GM10266 (cell line): ENCODE measurements at regions not wholly inside any gene's neighbourhood (a gene's known extent, or its start where the extent isn't known, plus 50 kb on each side); places are given as distances from the start of the nearest gene placed in this dataset.

ENCODE experiments used
- DNase-seq: peaks from one replicate; pipeline ENCODE4 v3.0.0; 2012; ENCODE audit errors: extremely low spot score
- TF ChIP-seq, protein P1 (sequence below): IDR thresholded peaks from 2 replicates; pipeline ENCODE4 v1.5.1; 2012; ENCODE audit warnings: mild to moderate bottlenecking, low read depth; ENCODE audit not compliant: control insufficient read depth, insufficient read depth; ENCODE audit errors: missing control alignments

DNA sequence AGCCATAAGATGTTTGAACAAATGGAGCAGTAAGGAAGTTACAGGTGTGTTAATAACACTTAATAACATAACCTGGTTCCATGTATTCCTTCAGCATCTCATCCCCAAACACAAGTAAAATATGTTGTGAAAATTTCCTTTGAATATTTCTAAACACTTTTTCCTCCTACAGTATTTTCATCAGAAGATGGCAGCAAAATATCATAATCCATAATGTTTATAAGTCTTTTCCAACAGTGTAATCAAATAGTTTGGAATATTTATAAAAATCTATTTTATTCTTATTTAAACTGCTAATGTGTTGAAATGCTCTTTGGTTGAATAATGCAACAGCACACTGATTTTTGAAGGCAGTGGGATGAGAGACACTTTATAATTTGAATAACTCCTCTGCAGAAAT lies 1020.5 kb downstream of the OTOL1 start:
- TF ChIP-seq, protein P1, sequence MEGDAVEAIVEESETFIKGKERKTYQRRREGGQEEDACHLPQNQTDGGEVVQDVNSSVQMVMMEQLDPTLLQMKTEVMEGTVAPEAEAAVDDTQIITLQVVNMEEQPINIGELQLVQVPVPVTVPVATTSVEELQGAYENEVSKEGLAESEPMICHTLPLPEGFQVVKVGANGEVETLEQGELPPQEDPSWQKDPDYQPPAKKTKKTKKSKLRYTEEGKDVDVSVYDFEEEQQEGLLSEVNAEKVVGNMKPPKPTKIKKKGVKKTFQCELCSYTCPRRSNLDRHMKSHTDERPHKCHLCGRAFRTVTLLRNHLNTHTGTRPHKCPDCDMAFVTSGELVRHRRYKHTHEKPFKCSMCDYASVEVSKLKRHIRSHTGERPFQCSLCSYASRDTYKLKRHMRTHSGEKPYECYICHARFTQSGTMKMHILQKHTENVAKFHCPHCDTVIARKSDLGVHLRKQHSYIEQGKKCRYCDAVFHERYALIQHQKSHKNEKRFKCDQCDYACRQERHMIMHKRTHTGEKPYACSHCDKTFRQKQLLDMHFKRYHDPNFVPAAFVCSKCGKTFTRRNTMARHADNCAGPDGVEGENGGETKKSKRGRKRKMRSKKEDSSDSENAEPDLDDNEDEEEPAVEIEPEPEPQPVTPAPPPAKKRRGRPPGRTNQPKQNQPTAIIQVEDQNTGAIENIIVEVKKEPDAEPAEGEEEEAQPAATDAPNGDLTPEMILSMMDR, result no peak
- no peak for DNase-seq

- TF ChIP-seq, protein P1, result no peak
- DNase-seq, result no peak
These were observed 1025.1 kb downstream of the OTOL1 start for GRCh38 chr3:162521669-162522068.

GRCh38 chr3:162525066-162525742 lies 1028.6 kb downstream of the OTOL1 start:
- no peak for DNase-seq
- TF ChIP-seq, protein P1, result no peak

DNA sequence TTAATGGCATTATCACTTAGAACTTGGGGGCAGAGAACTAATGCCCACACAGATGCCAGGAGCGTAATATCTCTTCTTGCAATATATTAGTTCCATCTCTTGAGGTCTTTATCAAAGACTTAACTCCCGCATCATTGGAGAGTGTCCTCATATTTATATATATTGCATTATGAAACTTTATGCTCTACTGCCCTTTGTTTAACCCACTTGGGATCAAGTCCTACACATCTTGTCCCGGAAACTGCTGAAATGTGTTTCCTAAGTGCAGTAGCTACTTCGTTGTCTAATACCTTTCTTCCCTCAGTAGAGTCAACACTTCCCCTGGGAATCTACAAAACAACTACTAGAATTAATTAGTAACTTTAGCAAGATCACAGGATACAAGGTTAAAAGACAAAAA lies 1029.2 kb downstream of the OTOL1 start:
- DNase-seq, result no peak
- TF ChIP-seq, protein P1, result no peak

GRCh38 chr3:162534431-162534830 lies 1037.8 kb downstream of the OTOL1 start:
- TF ChIP-seq, protein P1, result no peak
- no peak for DNase-seq

DNA sequence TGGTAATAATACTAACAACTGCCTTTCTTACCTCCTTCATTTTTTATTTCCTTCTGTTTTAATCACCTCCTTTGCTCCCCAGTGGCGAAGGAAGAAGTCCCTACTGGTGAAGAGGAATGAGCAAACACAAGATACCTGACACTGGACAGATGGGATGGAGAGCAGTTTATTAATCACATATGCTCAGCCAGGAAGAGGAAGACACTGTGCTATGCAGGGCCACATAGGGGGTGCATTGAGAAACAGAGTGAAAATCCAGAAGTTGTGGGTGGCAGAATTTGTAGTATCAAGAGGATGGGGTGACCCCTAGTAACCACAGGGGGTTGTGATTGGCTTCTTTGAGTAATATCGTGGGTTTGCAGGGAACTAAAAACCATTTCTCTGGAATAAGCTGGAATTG lies 1041.9 kb downstream of the OTOL1 start:
- DNase-seq, result no peak
- TF ChIP-seq, protein P1, result no peak

GRCh38 chr3:162538906-162539305 lies 1042.3 kb downstream of the OTOL1 start:
- TF ChIP-seq, protein P1, result no peak
- DNase-seq, result no peak
